ENCODE measurements at regions not wholly inside any gene's neighbourhood (a gene's known extent, or its start where the extent isn't known, plus 50 kb on each side); places are given as distances from the start of the nearest gene placed in this dataset.
A peak's percentile ranks its signal among the peaks of the same experiment; 100 is the strongest.

- no peak for TF ChIP-seq MNT (conservative IDR thresholded peaks at IDR 0.05)
- peak; percentile 51; the same call in 1 of the 2 replicates for TF ChIP-seq ZBTB33 (CRISPR knock-in tag; IDR thresholded peaks at IDR 0.05)
- 0 out of 2 replicates have a peak, but pooled peaks have one; percentile 52 for TF ChIP-seq HDGF (IDR thresholded peaks at IDR 0.05)
- TF ChIP-seq ZC3H8 (IDR thresholded peaks at IDR 0.05): no peak
- TF ChIP-seq HDAC1 (IDR thresholded peaks at IDR 0.05): 0 out of 4 replicates have a peak, but pooled peaks of 1 of the 2 experiments have one; percentile 21
- no peak for TF ChIP-seq ARID1B (IDR thresholded peaks at IDR 0.05)
- TF ChIP-seq HBP1 (CRISPR knock-in tag; IDR thresholded peaks at IDR 0.05): 0 out of 2 replicates have a peak, but pooled peaks have one; percentile 27
- TF ChIP-seq FOXO4 (CRISPR knock-in tag; IDR thresholded peaks at IDR 0.05): no peak
- TF ChIP-seq PHB2 (IDR thresholded peaks at IDR 0.05; ENCODE audit: low read depth): peak; percentile 15; the same call in 1 of the 2 replicates
- peak; percentile 26 for TF ChIP-seq ZNF280A (IDR thresholded peaks at IDR 0.05; ENCODE audit: low read depth, partially characterized antibody)
- peak; percentile 72; the same call in 1 of the 2 replicates for TF ChIP-seq LARP7 (IDR thresholded peaks at IDR 0.05)
Measured at GRCh38 chr20:50415516-50416268, 94.5 kb upstream of the PTPN1 start (continued).

All from K562 (cell line).